GM12872 (cell line): ENCODE measurements at regions not wholly inside any gene's neighbourhood (a gene's known extent, or its start where the extent isn't known, plus 50 kb on each side); places are given as distances from the start of the nearest gene placed in this dataset.

Source experiments
- CTCF ChIP-seq: IDR thresholded peaks from 3 replicates; pipeline ENCODE4 v1.5.1; 2011; ENCODE audit warnings: low read depth, mild to moderate bottlenecking, low read length, moderate library complexity; ENCODE audit not compliant: insufficient read depth

DNA sequence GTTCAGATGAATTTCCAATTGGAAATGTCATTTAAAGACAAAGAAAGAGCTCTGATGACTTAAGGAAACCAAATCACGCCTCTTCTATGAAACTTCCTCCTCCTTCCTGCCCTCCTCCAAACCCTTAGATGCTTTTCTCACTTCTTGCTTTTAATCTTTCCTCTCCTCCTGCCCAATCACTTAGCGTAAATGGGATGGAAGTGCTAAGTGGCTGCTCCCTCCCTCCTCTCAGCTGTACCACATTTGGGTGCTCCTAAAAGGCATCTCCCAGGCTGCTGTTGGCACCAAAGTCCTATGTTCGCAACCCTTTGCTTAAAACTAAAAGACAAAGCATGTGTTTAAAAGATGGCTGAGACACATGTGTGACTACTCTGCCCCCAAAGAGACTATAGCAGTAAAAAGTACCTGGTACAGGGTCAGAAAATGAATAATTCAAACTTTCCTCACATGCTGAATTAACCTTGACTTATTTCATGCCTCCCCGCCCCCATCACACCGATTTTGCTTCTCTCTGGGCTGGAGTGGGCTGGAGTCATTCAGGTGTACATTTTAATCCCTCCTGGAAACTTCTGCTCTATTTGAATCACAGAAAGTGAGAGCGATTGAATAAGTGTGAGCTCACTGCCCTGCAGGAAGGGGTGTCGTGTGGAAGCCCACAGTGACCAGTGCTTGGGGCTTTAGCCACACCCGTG lies 59.2 kb upstream of the KLF7 start:
- TF ChIP-seq CTCF, result no peak

DNA sequence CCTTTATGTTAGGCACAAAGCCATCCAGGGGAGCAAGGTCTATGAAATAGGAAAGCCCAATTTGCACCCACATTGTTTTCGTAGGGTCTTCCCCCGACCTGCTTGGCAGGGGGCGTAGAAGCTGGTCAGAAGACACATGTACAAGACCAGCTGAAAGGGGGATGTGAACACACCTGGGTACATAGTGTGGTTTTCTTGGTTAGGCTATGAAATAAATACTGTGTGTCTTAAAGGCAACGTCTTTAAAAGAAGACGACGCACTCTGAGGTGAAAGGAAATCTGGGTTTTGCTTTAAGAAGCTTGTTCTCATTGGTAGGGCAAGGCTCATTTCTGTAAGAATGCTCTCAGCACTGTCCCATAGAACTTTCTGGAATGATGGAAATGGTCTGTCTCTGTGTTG lies 60.0 kb upstream of the KLF7 start:
- no peak for TF ChIP-seq CTCF

DNA sequence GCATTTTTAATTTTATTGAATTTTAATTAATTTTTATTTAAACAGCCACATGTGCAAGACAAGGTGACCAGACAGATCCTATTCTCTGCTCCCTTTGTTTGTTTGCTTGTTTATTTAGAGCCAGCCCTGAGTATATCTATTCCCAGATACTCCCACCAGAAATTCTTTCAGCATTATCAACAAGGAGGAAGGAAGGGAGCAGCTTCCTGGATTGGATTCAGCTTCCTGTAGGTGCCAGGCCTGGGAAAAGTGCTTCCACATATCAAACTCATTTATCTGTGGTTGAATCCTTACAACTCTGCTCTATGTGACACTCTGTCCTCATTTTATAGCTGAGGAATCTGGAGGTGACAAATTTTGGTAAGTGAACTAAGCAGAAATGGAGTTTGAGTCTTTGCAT lies 60.5 kb upstream of the KLF7 start:
- no peak for TF ChIP-seq CTCF

GRCh38 chr2:207226671-207227061 lies 60.9 kb upstream of the KLF7 start:
- no peak for TF ChIP-seq CTCF

GRCh38 chr2:207227062-207227748 lies 61.5 kb upstream of the KLF7 start:
- no peak for TF ChIP-seq CTCF

DNA sequence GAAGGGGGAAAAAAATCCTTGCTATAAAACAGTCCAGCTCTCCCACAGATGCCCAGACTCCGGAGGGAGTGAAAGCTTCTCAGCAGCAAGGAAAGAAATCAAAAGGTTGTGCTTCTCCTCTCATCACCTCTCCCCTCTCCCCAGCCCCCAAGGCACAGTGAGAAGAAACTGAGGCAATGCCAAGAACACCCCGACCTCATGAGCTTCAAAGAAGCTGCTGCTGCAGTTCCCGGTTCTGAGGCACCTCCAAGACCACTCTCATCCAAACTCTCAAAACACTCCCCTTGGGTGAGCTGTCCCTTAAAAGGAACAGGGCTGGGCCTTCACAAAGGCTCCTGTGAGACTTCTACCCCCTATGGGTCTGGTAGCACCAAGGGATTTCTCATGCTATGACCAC lies 62.0 kb upstream of the KLF7 start:
- TF ChIP-seq CTCF, result no peak

- no peak for TF ChIP-seq CTCF
Observed at GRCh38 chr2:207228402-207228801, 62.7 kb upstream of the KLF7 start.
